ENCODE measurements at regions not wholly inside any gene's neighbourhood (a gene's known extent, or its start where the extent isn't known, plus 50 kb on each side); places are given as distances from the start of the nearest gene placed in this dataset.

GRCh38 chr13:90531744-90532143 lies 815.7 kb upstream of the MIR17HG start:
- Mint-ChIP-seq H3K27ac (ENCODE audit: unreplicated experiment) (no peak overlapping the region), H3K4me1 (ENCODE audit: unreplicated experiment) (no peaks in the 10 kb centered on the region), H3K36me3 (ENCODE audit: low read depth, unreplicated experiment) (no peaks in the 10 kb centered on the region), H3K9me3 (ENCODE audit: unreplicated experiment) (no peaks in the 10 kb centered on the region), H3K27me3 (ENCODE audit: unreplicated experiment) (no peaks in the 10 kb centered on the region), H3K4me3 (ENCODE audit: unreplicated experiment) (no peak overlapping the region)
- no peak for DNase-seq (ENCODE audit: low spot score)
- no peak for TF ChIP-seq CTCF (IDR thresholded peaks at IDR 0.05; ENCODE audit: unreplicated experiment)

- H3K27me3 Mint-ChIP-seq (ENCODE audit: unreplicated experiment) = no peaks in the 10 kb centered on the region
- TF ChIP-seq CTCF (IDR thresholded peaks at IDR 0.05; ENCODE audit: unreplicated experiment) = no peak
These were observed 814.5 kb upstream of the MIR17HG start for GRCh38 chr13:90532861-90533492.

GRCh38 chr13:90533866-90534265 lies 813.6 kb upstream of the MIR17HG start:
- Mint-ChIP-seq H3K36me3 (ENCODE audit: low read depth, unreplicated experiment) (no peaks in the 10 kb centered on the region), H3K27ac (ENCODE audit: unreplicated experiment) (no peak overlapping the region), H3K9me3 (ENCODE audit: unreplicated experiment) (no peaks in the 10 kb centered on the region), H3K4me1 (ENCODE audit: unreplicated experiment) (no peaks in the 10 kb centered on the region), H3K27me3 (ENCODE audit: unreplicated experiment) (no peaks in the 10 kb centered on the region), H3K4me3 (ENCODE audit: unreplicated experiment) (no peak overlapping the region)
- no peak for TF ChIP-seq CTCF (IDR thresholded peaks at IDR 0.05; ENCODE audit: unreplicated experiment)
- DNase-seq (ENCODE audit: low spot score) = no peak

More at GRCh38 chr13:90532861-90533492, 814.5 kb upstream of the MIR17HG start:
- Mint-ChIP-seq H3K4me1 (ENCODE audit: unreplicated experiment) (no peaks in the 10 kb centered on the region), H3K27ac (ENCODE audit: unreplicated experiment) (no peak overlapping the region), H3K36me3 (ENCODE audit: low read depth, unreplicated experiment) (no peaks in the 10 kb centered on the region), H3K4me3 (ENCODE audit: unreplicated experiment) (no peak overlapping the region), H3K9me3 (ENCODE audit: unreplicated experiment) (no peaks in the 10 kb centered on the region)
- no peak for DNase-seq (ENCODE audit: low spot score)

- no peaks in the 10 kb centered on the region for H3K4me1 Mint-ChIP-seq (ENCODE audit: unreplicated experiment)
- H3K27me3 Mint-ChIP-seq (ENCODE audit: unreplicated experiment) = no peaks in the 10 kb centered on the region
- H3K4me3 Mint-ChIP-seq (ENCODE audit: unreplicated experiment) = no peak overlapping the region
- H3K9me3 Mint-ChIP-seq (ENCODE audit: unreplicated experiment) = no peaks in the 10 kb centered on the region
- H3K27ac Mint-ChIP-seq (ENCODE audit: unreplicated experiment) = no peak overlapping the region
- no peaks in the 10 kb centered on the region for H3K36me3 Mint-ChIP-seq (ENCODE audit: low read depth, unreplicated experiment)
- no peak for TF ChIP-seq CTCF (IDR thresholded peaks at IDR 0.05; ENCODE audit: unreplicated experiment)
- no peak for DNase-seq (ENCODE audit: low spot score)
These were observed 812.7 kb upstream of the MIR17HG start for GRCh38 chr13:90534617-90535370.

- no peak for DNase-seq (ENCODE audit: low spot score)
- H3K4me1 Mint-ChIP-seq (ENCODE audit: unreplicated experiment) = no peaks in the 10 kb centered on the region
- H3K27ac Mint-ChIP-seq (ENCODE audit: unreplicated experiment) = no peak overlapping the region
- no peaks in the 10 kb centered on the region for H3K27me3 Mint-ChIP-seq (ENCODE audit: unreplicated experiment)
- no peak for TF ChIP-seq CTCF (IDR thresholded peaks at IDR 0.05; ENCODE audit: unreplicated experiment)
- H3K4me3 Mint-ChIP-seq (ENCODE audit: unreplicated experiment) = no peak overlapping the region
- H3K9me3 Mint-ChIP-seq (ENCODE audit: unreplicated experiment) = no peaks in the 10 kb centered on the region
- no peaks in the 10 kb centered on the region for H3K36me3 Mint-ChIP-seq (ENCODE audit: low read depth, unreplicated experiment)
These were observed 812.1 kb upstream of the MIR17HG start for GRCh38 chr13:90535421-90535820.
